K562 (cell line): ENCODE measurements at regions not wholly inside any gene's neighbourhood (a gene's known extent, or its start where the extent isn't known, plus 50 kb on each side); places are given as distances from the start of the nearest gene placed in this dataset.

ENCODE experiments used
- ATAC-seq: fragments of 200-7000 bp; cut with Tn5 transposase; 3 replicates; pipeline ENCODE4 v1.9.1; 2020; ENCODE audit warnings: moderate library complexity
- BruUV-seq: library from RNA; stranded (reverse); fragments of 400-500 nt; replicated peaks from 2 replicates; lab custom pipeline; 2021; lab: Mats Ljungman, UMichigan
- CTCF ChIA-PET: fragments of 300-600 bp; formaldehyde crosslinking; extraction: SDS; loops from one replicate; lab custom pipeline; 2021; ENCODE audit warnings: low intra/inter-chr PET ratio; lab: Yijun Ruan, JAX
- POLR2A ChIA-PET: fragments of 300-600, 350-650 bp; sonication (Branson Sonifier 250); formaldehyde crosslinking; extraction: SDS; loops from one replicate; lab custom pipeline; 2021; ENCODE audit warnings: antibody characterized with exemption, inconsistent platforms; lab: Yijun Ruan, JAX
- DNase-seq, 4 experiments: peaks; one replicate each; pipeline versions ENCODE4 v3.0.0 to v3.0.0-alpha.2; 2011 to 2018; ENCODE audit warnings: low spot score in 3 of 4, mixed read lengths in 3 of 4; ENCODE audit errors: extremely low read depth in 1 of 4
- FAIRE-seq: peaks from 2 replicates; lab custom pipeline; 2011; peaks lifted over from hg19 to GRCh38; lab: Jason Lieb, UNC
- H2AFZ ChIP-seq: 2 replicates; pipeline ENCODE4 v1.6.0; 2011; ENCODE audit warnings: low read depth, low read length, control low read depth, inconsistent platforms
- H3K27ac ChIP-seq: fragments of 200-600 bp; 3 replicates; pipeline ENCODE4 v1.8.0; 2011; ENCODE audit warnings: low read depth, mild to moderate bottlenecking, control low read depth, inconsistent platforms, low read length, moderate library complexity, mixed read lengths; ENCODE audit errors: extremely low read depth
- H3K27me3 ChIP-seq, 2 experiments: fragments of 300-600 bp in 1 of 2; 2 replicates in 1 of 2; 3 replicates in 1 of 2; pipeline versions ENCODE4 v1.6.0 to v1.8.0; 2011; ENCODE audit warnings: inconsistent platforms in 2 of 2, low read length in 2 of 2, mild to moderate bottlenecking in 1 of 2, mixed read lengths in 1 of 2, moderate library complexity in 1 of 2; ENCODE audit not compliant: control insufficient read depth in 2 of 2, insufficient read depth in 2 of 2
- H3K36me3 ChIP-seq: fragments of 300-600 bp; 3 replicates; pipeline ENCODE4 v1.8.0; 2011; ENCODE audit warnings: mild to moderate bottlenecking, low read length, inconsistent platforms; ENCODE audit not compliant: control insufficient read depth, insufficient read depth
- H3K4me1 ChIP-seq, 2 experiments: fragments of 200-600 bp in 1 of 2; replicated peaks in 1 of 2; 2 replicates in 1 of 2; 3 replicates in 1 of 2; pipeline versions ENCODE4 v1.5.1 to v1.8.0; 2011; ENCODE audit warnings: inconsistent platforms in 2 of 2, low read length in 2 of 2, mild to moderate bottlenecking in 1 of 2, mixed read lengths in 1 of 2, moderate library complexity in 1 of 2; ENCODE audit not compliant: control insufficient read depth in 2 of 2, insufficient read depth in 2 of 2
- H3K4me2 ChIP-seq: 2 replicates; pipeline ENCODE4 v1.6.1; 2011; ENCODE audit warnings: low read length, control low read depth, inconsistent platforms, mixed read lengths; ENCODE audit not compliant: insufficient read depth
- H3K4me3 ChIP-seq: fragments of 200-600 bp; sonication (generic), shearing (Covaris generic); 2 replicates; pipeline ENCODE4 v1.5.1; 2016; ENCODE audit warnings: control low read depth, inconsistent platforms
- H3K79me2 ChIP-seq: fragments of 200-600 bp; 3 replicates; pipeline ENCODE4 v1.8.0; 2011; ENCODE audit warnings: low read length, inconsistent platforms; ENCODE audit not compliant: control insufficient read depth, insufficient read depth
- H3K9ac ChIP-seq, 2 experiments: 2 replicates each; pipeline versions ENCODE4 v1.6.0 to v1.6.1; 2011; ENCODE audit warnings: low read depth in 2 of 2, low read length in 2 of 2, control low read depth in 1 of 2, inconsistent platforms in 1 of 2, mild to moderate bottlenecking in 1 of 2, mixed read lengths in 1 of 2; ENCODE audit not compliant: insufficient read depth in 1 of 2
- H3K9me1 ChIP-seq: one replicate; pipeline ENCODE4 v1.6.0; 2011; ENCODE audit warnings: inconsistent platforms, mild to moderate bottlenecking, low read length, moderate library complexity; ENCODE audit not compliant: control insufficient read depth, insufficient read depth
- H3K9me3 ChIP-seq: replicated peaks from 2 replicates; pipeline ENCODE4 v1.5.1; 2011; ENCODE audit warnings: low read depth, low read length, inconsistent platforms; ENCODE audit not compliant: control insufficient read depth, insufficient read depth
- H4K20me1 ChIP-seq: replicated peaks from 2 replicates; pipeline ENCODE4 v1.6.1; 2011; ENCODE audit warnings: low read length, inconsistent platforms, mixed read lengths; ENCODE audit not compliant: control insufficient read depth, insufficient read depth
- HCFC1 ChIP-seq: IDR thresholded peaks from 2 replicates; pipeline ENCODE4 v1.6.1; 2012; ENCODE audit warnings: low read depth, low read length, improper control_type of control experiment
- NCOA1 ChIP-seq: fragments of 450-650 bp; IDR thresholded peaks from 2 replicates; pipeline ENCODE4 v1.6.1; 2016; ENCODE audit warnings: low read depth
- NR3C1 ChIP-seq: sonication (generic); formaldehyde crosslinking; IDR thresholded peaks from 2 replicates; pipeline ENCODE4 v1.8.1; 2022; ENCODE audit warnings: missing genetic modification reagents
- WGBS: fragments of 100-300 bp; shearing (Covaris generic); methylation state at CpG from one replicate; pipeline ENCODE4 v1.1.6; 2016; ENCODE audit warnings: low coverage, mixed read lengths; ENCODE audit not compliant: insufficient coverage; ENCODE audit errors: missing lambda C conversion rate; 5-methylcytosine and 5-hydroxymethylcytosine counted together
- in situ Hi-C: fragments of 300-500 bp; cut with MboI; formaldehyde crosslinking; loops from 4 replicates; pipeline ENCODE4 v1.15.0; 2018; ENCODE audit warnings: inconsistent platforms, mixed read lengths
- intact Hi-C: fragments of 100-400 bp; cut with micrococcal nuclease; formaldehyde crosslinking; loops from 2 replicates; pipeline ENCODE4 v1.14.2; 2022
- TF ChIP-seq, protein P1 (sequence below): fragments of 200-600 bp; sonication (generic); IDR thresholded peaks from one replicate; pipeline ENCODE4 v1.6.1; 2012; ENCODE audit warnings: mild to moderate bottlenecking, low read depth, low read length, inconsistent platforms

DNA sequence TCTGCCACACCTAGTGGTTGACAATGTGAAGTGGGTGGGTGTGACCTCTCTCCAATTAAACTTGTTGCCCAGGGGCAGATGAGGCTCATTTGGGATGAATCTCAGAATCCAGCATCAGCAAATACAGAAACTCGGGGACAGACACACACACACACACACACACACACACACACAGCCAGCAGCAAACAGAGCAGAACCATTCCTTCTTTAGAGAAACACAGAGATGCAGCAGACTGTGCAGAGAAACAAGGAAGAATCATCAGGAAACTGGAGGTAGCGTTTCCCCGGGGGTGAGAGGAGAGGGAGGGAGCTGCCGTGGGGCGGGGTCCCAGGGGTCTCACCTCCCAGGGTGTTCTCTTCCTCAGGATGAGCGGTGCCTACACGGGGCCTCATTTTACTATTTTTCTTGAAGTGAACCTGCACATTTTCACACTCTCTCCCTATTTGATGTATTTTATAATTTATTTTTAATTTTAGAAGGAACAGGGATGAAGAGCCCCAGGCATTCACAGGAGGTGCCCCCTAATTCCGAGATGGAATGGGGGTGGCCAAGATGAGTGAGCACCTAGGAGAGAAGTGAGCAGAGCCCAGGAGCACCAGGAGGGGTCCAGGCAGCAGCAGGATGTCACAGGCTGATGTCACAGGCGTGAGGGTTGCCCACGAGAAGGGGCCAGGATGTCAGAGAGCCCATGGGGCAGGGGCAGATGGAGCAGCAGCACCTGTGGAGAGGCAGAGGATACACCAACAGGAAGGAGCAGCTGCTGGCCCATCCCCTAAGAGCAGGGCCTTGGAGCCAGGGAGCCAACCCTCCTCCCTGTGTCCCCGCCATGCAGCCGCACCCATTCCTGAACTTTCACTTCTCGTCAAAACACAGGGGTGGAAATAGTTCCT is 85.3 kb upstream of the PPP2R2D start:
- H3K27me3 ChIP-seq, result peaks cover 5 to 65% of the 10 kb centered on the region in 2 experiments; a peak in 3 of 5 replicates
- 0 out of 5 replicates have a peak, but pooled peaks cover 0 to 4% of the 10 kb centered on the region in 2 experiments for H3K4me1 ChIP-seq
- no peaks in the 10 kb centered on the region for H4K20me1 ChIP-seq
- ChIA-PET CTCF (no interaction called here), POLR2A (no interaction called here)
- intact Hi-C loops, result no loop called here
- H3K36me3 ChIP-seq, result no peaks in the 10 kb centered on the region
- FAIRE-seq (no peak), DNase-seq (no peak), ATAC-seq (no peak)
- in situ Hi-C loops, result no loop called here
- H3K9me3 ChIP-seq, result no peaks in the 10 kb centered on the region
- H3K4me2 ChIP-seq, result no peak overlapping the region
- H3K79me2 ChIP-seq, result no peaks in the 10 kb centered on the region
- no peaks in the 10 kb centered on the region for H3K9me1 ChIP-seq
- H3K4me3 ChIP-seq, result no peak overlapping the region
- no peak overlapping the region for H3K9ac ChIP-seq
- 0% methylated on average over 4 of the region's 13 CpGs for WGBS
- TF ChIP-seq, protein P1, sequence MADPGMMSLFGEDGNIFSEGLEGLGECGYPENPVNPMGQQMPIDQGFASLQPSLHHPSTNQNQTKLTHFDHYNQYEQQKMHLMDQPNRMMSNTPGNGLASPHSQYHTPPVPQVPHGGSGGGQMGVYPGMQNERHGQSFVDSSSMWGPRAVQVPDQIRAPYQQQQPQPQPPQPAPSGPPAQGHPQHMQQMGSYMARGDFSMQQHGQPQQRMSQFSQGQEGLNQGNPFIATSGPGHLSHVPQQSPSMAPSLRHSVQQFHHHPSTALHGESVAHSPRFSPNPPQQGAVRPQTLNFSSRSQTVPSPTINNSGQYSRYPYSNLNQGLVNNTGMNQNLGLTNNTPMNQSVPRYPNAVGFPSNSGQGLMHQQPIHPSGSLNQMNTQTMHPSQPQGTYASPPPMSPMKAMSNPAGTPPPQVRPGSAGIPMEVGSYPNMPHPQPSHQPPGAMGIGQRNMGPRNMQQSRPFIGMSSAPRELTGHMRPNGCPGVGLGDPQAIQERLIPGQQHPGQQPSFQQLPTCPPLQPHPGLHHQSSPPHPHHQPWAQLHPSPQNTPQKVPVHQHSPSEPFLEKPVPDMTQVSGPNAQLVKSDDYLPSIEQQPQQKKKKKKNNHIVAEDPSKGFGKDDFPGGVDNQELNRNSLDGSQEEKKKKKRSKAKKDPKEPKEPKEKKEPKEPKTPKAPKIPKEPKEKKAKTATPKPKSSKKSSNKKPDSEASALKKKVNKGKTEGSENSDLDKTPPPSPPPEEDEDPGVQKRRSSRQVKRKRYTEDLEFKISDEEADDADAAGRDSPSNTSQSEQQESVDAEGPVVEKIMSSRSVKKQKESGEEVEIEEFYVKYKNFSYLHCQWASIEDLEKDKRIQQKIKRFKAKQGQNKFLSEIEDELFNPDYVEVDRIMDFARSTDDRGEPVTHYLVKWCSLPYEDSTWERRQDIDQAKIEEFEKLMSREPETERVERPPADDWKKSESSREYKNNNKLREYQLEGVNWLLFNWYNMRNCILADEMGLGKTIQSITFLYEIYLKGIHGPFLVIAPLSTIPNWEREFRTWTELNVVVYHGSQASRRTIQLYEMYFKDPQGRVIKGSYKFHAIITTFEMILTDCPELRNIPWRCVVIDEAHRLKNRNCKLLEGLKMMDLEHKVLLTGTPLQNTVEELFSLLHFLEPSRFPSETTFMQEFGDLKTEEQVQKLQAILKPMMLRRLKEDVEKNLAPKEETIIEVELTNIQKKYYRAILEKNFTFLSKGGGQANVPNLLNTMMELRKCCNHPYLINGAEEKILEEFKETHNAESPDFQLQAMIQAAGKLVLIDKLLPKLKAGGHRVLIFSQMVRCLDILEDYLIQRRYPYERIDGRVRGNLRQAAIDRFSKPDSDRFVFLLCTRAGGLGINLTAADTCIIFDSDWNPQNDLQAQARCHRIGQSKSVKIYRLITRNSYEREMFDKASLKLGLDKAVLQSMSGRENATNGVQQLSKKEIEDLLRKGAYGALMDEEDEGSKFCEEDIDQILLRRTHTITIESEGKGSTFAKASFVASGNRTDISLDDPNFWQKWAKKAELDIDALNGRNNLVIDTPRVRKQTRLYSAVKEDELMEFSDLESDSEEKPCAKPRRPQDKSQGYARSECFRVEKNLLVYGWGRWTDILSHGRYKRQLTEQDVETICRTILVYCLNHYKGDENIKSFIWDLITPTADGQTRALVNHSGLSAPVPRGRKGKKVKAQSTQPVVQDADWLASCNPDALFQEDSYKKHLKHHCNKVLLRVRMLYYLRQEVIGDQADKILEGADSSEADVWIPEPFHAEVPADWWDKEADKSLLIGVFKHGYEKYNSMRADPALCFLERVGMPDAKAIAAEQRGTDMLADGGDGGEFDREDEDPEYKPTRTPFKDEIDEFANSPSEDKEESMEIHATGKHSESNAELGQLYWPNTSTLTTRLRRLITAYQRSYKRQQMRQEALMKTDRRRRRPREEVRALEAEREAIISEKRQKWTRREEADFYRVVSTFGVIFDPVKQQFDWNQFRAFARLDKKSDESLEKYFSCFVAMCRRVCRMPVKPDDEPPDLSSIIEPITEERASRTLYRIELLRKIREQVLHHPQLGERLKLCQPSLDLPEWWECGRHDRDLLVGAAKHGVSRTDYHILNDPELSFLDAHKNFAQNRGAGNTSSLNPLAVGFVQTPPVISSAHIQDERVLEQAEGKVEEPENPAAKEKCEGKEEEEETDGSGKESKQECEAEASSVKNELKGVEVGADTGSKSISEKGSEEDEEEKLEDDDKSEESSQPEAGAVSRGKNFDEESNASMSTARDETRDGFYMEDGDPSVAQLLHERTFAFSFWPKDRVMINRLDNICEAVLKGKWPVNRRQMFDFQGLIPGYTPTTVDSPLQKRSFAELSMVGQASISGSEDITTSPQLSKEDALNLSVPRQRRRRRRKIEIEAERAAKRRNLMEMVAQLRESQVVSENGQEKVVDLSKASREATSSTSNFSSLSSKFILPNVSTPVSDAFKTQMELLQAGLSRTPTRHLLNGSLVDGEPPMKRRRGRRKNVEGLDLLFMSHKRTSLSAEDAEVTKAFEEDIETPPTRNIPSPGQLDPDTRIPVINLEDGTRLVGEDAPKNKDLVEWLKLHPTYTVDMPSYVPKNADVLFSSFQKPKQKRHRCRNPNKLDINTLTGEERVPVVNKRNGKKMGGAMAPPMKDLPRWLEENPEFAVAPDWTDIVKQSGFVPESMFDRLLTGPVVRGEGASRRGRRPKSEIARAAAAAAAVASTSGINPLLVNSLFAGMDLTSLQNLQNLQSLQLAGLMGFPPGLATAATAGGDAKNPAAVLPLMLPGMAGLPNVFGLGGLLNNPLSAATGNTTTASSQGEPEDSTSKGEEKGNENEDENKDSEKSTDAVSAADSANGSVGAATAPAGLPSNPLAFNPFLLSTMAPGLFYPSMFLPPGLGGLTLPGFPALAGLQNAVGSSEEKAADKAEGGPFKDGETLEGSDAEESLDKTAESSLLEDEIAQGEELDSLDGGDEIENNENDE, result no peak
- TF ChIP-seq NR3C1 (no peak), NCOA1 (no peak), HCFC1 (no peak)
- H2AFZ ChIP-seq, result no peak overlapping the region
- no TSS peak for BruUV-seq
- H3K27ac ChIP-seq, result no peak overlapping the region
